GM19324 (cell line): ENCODE measurements at regions not wholly inside any gene's neighbourhood (a gene's known extent, or its start where the extent isn't known, plus 50 kb on each side); places are given as distances from the start of the nearest gene placed in this dataset.
"Not testable (repeated sequence)": the region's sequence is repeated elsewhere in the genome, so short reads cannot be mapped to it uniquely, and the experiment has no call there.

ENCODE experiments used
- ATAC-seq: cut with Tn5 transposase; IDR thresholded peaks from one replicate; pipeline ENCODE4 v1.9.1; 2021; ENCODE audit warnings: mild to moderate bottlenecking, moderate library complexity; ENCODE audit not compliant: unreplicated experiment, low FRiP score

GRCh38 chr5:53160895-53161294 lies 51.3 kb upstream of the MOCS2 start:
- no peak for ATAC-seq

- ATAC-seq, result no peak
Observed at GRCh38 chr5:53161876-53162275, 52.3 kb upstream of the MOCS2 start.

- ATAC-seq, result no peak
Observed at GRCh38 chr5:53164478-53165165, 55.1 kb upstream of the MOCS2 start.

- ATAC-seq, result no peak
Observed at GRCh38 chr5:53165431-53166182, 56.0 kb upstream of the MOCS2 start.

- ATAC-seq, result no peak
Observed at GRCh38 chr5:53166183-53166495, 56.6 kb upstream of the MOCS2 start.

- no peak for ATAC-seq
Observed at GRCh38 chr5:53167836-53168235, 58.3 kb upstream of the MOCS2 start.

- ATAC-seq, result no peak
Observed at GRCh38 chr5:53169933-53170332, 60.4 kb upstream of the MOCS2 start.

- ATAC-seq, result no peak
Observed at GRCh38 chr5:53170746-53171349, 61.3 kb upstream of the MOCS2 start.

GRCh38 chr5:53172073-53172472 lies 62.5 kb upstream of the MOCS2 start:
- ATAC-seq, result not testable (repeated sequence)

- no peak for ATAC-seq
Observed at GRCh38 chr5:53172630-53173029, 63.1 kb upstream of the MOCS2 start.

GRCh38 chr5:53173083-53173482 lies 63.5 kb upstream of the MOCS2 start:
- ATAC-seq, result no peak

GRCh38 chr5:53178830-53179229 lies 69.3 kb upstream of the MOCS2 start:
- ATAC-seq, result no peak

- ATAC-seq, result no peak
Observed at GRCh38 chr5:53179691-53180090, 70.1 kb upstream of the MOCS2 start.

- no peak for ATAC-seq
Observed at GRCh38 chr5:53180538-53180937, 71.0 kb upstream of the MOCS2 start.

- ATAC-seq, result no peak
Observed at GRCh38 chr5:53180991-53181390, 71.4 kb upstream of the MOCS2 start.

- no peak for ATAC-seq
Observed at GRCh38 chr5:53183880-53184279, 74.3 kb upstream of the MOCS2 start.

- ATAC-seq, result no peak
Observed at GRCh38 chr5:53191548-53192165, 82.1 kb upstream of the MOCS2 start.

- no peak for ATAC-seq
Observed at GRCh38 chr5:53194086-53194485, 84.5 kb upstream of the MOCS2 start.

GRCh38 chr5:53199882-53200281 lies 90.3 kb upstream of the MOCS2 start:
- ATAC-seq, result no peak

- ATAC-seq, result no peak
Observed at GRCh38 chr5:53200306-53200705, 90.7 kb upstream of the MOCS2 start.

- ATAC-seq, result no peak
Observed at GRCh38 chr5:53201746-53202145, 92.2 kb upstream of the MOCS2 start.
